ENCODE measurements at regions not wholly inside any gene's neighbourhood (a gene's known extent, or its start where the extent isn't known, plus 50 kb on each side); places are given as distances from the start of the nearest gene placed in this dataset.

GRCh38 chr9:88803546-88804253 is 187.6 kb upstream of the S1PR3 start:
- H3F3A ChIP-seq (ENCODE audit: insufficient read depth, low read length): no peaks in the 10 kb centered on the region
- no peaks in the 10 kb centered on the region for H3K4me1 ChIP-seq (ENCODE audit: low read length)
- no peak overlapping the region for H3K4me2 ChIP-seq (ENCODE audit: low read depth, low read length)
- H4K20me1 ChIP-seq (ENCODE audit: insufficient read depth, low read length): no peaks in the 10 kb centered on the region
- H3K4me3 ChIP-seq (ENCODE audit: low read length): no peak overlapping the region
- H3K79me2 ChIP-seq (ENCODE audit: low read length): no peaks in the 10 kb centered on the region
- no peaks in the 10 kb centered on the region for H3K27me3 ChIP-seq (replicated peaks; ENCODE audit: insufficient read depth, low read length)
- no peak for DNase-seq
- H3K9ac ChIP-seq (ENCODE audit: low read length): no peak overlapping the region
- no peak overlapping the region for H2AFZ ChIP-seq (ENCODE audit: low read length)
- no peaks in the 10 kb centered on the region for H3K9me3 ChIP-seq (replicated peaks; ENCODE audit: insufficient read depth, low read length)
- no peaks in the 10 kb centered on the region for H3K9me2 ChIP-seq (replicated peaks; ENCODE audit: insufficient read depth, low read length)
- no peak overlapping the region for H3K27ac ChIP-seq (ENCODE audit: low read length)
- H3K36me3 ChIP-seq (replicated peaks; ENCODE audit: insufficient read depth, low read length): no peaks in the 10 kb centered on the region
- TF ChIP-seq EZH2 (optimal IDR thresholded peaks at IDR 0.05; ENCODE audit: low read depth, low read length): no peak
- no peak for TF ChIP-seq EZH2phosphoT487 (IDR thresholded peaks at IDR 0.05; ENCODE audit: low read length)
- TF ChIP-seq CTCF (IDR thresholded peaks at IDR 0.05; ENCODE audit: low read length): no peak

DNA sequence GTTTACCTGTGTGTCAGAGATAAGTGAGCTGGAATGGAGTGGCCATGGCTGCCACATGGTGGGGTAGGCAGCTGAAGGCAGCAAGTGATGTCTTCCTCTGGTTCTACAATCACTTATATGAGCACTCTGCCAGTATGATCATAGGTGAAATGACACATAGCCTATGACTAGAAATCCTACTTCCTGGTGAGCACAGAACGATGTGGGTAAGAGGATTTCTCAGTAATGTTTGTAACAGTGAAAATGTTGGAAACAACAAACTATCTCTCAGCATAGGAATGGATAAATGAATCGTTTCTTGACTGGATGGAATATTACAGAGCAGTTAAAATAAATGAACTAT is 187.0 kb upstream of the S1PR3 start:
- no peaks in the 10 kb centered on the region for H3K36me3 ChIP-seq (replicated peaks; ENCODE audit: insufficient read depth, low read length)
- H3K79me2 ChIP-seq (ENCODE audit: low read length): no peaks in the 10 kb centered on the region
- H3K4me3 ChIP-seq (ENCODE audit: low read length): no peak overlapping the region
- H3K4me1 ChIP-seq (ENCODE audit: low read length): no peaks in the 10 kb centered on the region
- DNase-seq: no peak
- no peaks in the 10 kb centered on the region for H3K9me3 ChIP-seq (replicated peaks; ENCODE audit: insufficient read depth, low read length)
- no peaks in the 10 kb centered on the region for H3K27me3 ChIP-seq (replicated peaks; ENCODE audit: insufficient read depth, low read length)
- TF ChIP-seq EZH2 (optimal IDR thresholded peaks at IDR 0.05; ENCODE audit: low read depth, low read length): no peak
- TF ChIP-seq EZH2phosphoT487 (IDR thresholded peaks at IDR 0.05; ENCODE audit: low read length): no peak
- TF ChIP-seq CTCF (IDR thresholded peaks at IDR 0.05; ENCODE audit: low read length): no peak
- no peaks in the 10 kb centered on the region for H3F3A ChIP-seq (ENCODE audit: insufficient read depth, low read length)
- H4K20me1 ChIP-seq (ENCODE audit: insufficient read depth, low read length): no peaks in the 10 kb centered on the region
- no peak overlapping the region for H3K27ac ChIP-seq (ENCODE audit: low read length)
- no peak overlapping the region for H3K9ac ChIP-seq (ENCODE audit: low read length)
- H3K4me2 ChIP-seq (ENCODE audit: low read depth, low read length): no peak overlapping the region
- H3K9me2 ChIP-seq (replicated peaks; ENCODE audit: insufficient read depth, low read length): no peaks in the 10 kb centered on the region
- H2AFZ ChIP-seq (ENCODE audit: low read length): no peak overlapping the region

DNA sequence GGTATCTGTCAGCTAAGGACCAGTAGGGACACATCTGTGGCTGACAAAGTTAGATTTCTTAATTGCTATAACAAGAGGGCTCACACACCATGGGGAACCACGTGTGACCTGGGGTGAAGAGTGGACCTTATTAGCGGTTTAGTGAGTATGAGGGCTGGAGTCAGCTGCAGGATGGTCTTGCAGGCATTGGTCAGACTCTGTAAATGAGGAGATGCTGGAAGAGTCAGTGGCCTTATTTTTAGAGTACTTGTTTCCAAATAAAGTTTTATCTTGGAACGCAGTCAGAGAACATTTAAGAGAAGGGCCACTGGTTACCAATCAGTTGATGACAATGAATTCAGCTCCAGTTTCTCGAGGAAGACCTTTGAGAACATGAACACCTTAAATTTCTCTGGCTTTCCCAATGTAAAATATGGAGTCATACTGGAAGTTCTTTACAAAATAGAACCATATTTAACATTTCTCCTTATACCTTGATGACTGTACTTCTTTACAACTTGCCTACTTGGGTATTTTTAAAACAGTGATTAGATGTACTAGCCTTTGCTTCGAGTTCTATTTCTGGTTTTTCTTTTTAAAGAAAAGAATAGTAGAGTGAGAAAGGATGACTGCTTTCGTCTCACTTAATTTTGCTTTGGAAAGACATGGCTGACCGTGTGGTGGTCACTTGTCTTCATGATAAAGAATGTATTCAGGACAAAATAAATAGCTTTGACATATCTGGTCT is 185.9 kb upstream of the S1PR3 start:
- Histone ChIP-seq H3K4me2 (ENCODE audit: low read depth, low read length) (no peak overlapping the region), H2AFZ (ENCODE audit: low read length) (no peak overlapping the region), H3K36me3 (replicated peaks; ENCODE audit: insufficient read depth, low read length) (no peaks in the 10 kb centered on the region), H3K27me3 (replicated peaks; ENCODE audit: insufficient read depth, low read length) (no peaks in the 10 kb centered on the region), H3F3A (ENCODE audit: insufficient read depth, low read length) (no peaks in the 10 kb centered on the region), H3K9me2 (replicated peaks; ENCODE audit: insufficient read depth, low read length) (no peaks in the 10 kb centered on the region), H3K4me1 (ENCODE audit: low read length) (no peaks in the 10 kb centered on the region), H3K79me2 (ENCODE audit: low read length) (no peaks in the 10 kb centered on the region), H3K9me3 (replicated peaks; ENCODE audit: insufficient read depth, low read length) (no peaks in the 10 kb centered on the region), H3K4me3 (ENCODE audit: low read length) (no peak overlapping the region), H3K27ac (ENCODE audit: low read length) (no peak overlapping the region), H3K9ac (ENCODE audit: low read length) (no peak overlapping the region), H4K20me1 (ENCODE audit: insufficient read depth, low read length) (no peaks in the 10 kb centered on the region)
- TF ChIP-seq CTCF (IDR thresholded peaks at IDR 0.05; ENCODE audit: low read length) (no peak), EZH2phosphoT487 (IDR thresholded peaks at IDR 0.05; ENCODE audit: low read length) (no peak), EZH2 (optimal IDR thresholded peaks at IDR 0.05; ENCODE audit: low read depth, low read length) (no peak)
- no peak for DNase-seq
